Activated CD4-positive, alpha-beta T cell treated with anti-CD3 and anti-CD28 coated beads, Interleukin-2, amount 50 U/mL, for 1 hour (primary cell): ENCODE measurements at regions not wholly inside any gene's neighbourhood (a gene's known extent, or its start where the extent isn't known, plus 50 kb on each side); places are given as distances from the start of the nearest gene placed in this dataset.

Experiments used
- DNase-seq: peaks from one replicate; pipeline ENCODE4 v3.0.0-alpha.2; 2020

DNA sequence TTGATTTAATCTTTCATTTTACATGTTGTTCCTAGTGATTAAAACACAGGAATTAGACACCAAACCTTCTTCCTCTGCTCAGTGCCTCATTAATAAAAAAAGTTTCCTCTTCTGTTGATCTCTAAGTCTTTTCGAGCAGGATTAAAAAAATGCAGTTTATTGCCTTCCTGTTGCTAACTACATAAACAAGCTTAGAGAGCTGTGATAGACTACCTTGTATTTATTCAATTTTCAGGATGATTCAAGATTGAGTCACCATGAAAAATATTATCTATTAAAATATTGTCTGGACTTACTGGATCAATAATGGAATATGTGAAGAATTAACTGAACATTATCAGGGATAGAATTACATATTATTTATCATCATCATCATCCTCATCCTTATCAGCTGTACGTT is 1089.6 kb upstream of the CNTNAP5 start:
- no peak for DNase-seq

DNA sequence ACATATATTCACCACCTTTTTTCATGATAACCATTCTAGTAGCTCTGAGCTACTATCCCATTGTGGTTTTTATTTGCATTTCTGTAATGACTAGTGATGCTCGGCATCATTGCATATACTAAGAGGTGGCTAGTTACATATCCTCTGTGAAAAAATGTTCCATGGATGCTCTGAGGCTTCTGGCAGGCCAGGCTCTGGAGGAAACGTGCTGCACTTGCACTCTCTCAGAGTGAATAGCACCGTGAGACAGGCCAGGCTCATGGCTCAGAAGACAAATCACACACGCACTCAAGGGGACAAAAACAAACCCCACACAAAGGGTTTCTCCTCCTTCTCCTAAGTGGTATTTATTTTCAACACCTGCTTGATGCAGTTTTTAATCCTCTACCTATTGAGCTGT is 1085.3 kb upstream of the CNTNAP5 start:
- DNase-seq = no peak

DNA sequence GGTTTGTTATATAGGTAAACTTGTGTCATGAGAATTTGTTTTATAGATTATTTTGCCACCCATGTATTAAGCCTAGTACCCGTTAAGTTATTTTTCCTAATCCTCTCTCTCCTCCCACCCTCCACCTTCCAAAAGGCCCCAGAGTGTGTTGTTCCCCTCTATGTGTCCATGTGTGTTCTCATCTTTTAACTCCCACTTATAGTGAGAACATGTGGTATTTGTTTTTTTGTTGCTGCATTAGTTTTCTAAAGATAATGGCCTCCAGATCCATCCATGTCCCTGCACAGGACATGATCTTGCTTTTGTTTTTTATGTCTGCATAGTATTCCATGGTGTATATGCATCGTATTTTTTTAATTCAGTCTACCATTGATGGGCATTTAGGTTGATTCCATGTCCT is 1075.6 kb upstream of the CNTNAP5 start:
- no peak for DNase-seq

DNA sequence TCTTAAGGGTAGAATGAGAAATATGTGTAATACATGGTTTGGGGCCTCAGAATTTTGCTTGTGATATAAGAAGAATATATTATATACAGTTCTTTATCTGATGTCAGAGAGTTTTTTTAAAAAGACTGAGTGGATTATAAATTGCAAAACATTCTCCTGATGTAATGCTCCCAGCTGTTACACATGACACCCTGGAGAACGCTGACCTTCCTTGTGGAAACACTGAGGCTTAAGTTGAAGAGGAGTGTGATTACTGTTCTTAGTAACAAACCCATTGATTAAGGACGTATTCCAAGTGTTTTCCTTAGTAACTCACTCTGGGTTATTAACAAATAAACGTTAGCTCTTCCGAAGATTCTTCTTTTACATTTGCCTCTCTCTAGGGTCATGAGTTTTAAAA is 1069.3 kb upstream of the CNTNAP5 start:
- no peak for DNase-seq

DNA sequence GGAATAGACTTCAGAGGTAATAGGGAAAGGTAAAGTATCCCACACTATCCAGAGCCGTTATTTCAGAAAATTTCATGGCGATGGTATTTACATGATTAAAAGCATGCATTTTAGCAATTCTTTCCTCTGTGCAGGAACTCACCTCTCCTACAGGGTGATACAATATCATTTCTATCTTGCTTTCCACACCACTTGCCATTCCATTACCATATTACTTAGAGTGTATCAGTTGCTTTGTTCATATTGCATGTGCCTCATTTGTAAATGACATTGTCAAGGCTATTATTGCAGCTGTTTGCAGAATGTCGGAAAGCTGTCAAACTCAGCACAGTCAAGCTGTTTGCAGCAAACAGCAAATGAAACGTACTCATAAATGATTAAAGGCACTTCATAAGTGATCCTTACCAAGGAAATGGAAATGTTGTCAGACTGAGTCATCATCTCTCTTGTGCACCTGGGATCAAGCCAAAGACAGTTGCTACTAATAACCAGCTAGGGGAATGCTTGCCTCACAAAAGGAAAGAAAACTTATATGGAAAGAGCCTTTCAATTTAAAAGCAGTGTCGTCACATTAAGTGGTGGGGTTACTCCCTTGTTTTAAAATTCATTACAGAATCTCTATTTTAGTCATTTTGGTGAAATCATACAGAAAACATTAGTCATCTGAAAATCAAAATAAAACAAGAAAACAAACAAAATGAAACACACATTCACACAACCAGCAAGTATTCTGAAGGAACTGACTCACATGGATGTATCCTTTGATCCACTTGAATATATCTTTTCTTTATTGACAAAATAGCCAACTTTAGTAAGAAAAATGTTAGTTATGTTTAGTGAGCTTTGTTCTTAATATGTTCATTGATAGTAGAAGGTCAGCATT is 1064.1 kb upstream of the CNTNAP5 start:
- DNase-seq = no peak

DNA sequence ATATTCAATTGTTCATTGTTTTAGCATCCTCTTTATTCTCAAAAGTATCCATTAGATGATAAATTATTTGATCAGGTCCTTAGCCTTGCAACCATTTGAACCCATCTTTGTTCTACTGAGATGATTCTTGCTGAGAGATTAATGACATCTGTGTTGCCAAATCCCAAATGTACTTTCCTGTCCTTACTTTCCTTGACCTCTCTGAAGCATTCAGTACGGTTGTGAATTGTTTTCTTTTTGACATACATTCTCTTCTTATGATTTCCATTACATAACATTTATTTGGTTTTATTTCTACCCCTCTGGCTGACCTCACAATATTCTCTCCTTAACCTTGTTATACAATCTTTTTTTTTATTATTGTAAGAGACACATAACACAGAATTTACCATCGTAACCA is 1058.6 kb upstream of the CNTNAP5 start:
- DNase-seq = no peak

DNA sequence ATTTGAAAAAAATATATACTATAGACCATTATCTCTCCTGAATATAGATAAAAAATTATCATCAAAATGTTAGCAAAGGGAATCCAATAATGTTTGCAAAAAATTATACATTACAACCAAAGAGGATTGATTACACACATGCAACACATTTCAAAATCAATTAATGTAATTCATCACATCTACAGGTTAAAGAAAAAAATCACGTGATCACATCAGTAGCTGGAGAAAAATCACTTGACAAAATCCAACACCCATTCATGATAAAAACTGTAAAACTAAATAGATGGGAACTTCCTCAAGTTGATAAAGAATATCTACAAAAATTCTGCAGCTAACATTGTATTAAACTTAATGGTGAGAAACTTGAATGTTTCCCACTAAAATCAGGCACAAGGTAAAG is 1047.5 kb upstream of the CNTNAP5 start:
- no peak for DNase-seq

DNA sequence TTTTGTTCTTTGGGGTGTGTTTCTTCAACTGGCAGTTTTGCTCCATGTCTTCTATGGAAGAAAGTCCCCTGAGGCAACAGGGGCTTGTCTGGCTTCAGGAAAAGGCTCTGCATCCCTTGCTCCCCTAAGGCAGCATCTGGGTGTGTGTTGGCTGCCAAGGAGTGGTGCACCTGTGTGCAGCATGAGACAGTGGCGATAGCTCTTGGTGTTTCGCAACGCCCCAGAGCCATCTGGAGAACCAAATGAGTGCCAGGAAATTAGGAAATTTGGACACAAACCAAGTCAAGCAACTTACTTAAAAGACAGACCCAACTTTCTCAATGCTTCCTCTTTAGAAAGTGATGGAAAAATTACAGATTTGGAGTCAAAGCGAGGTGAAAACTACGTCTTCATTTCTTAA is 1044.4 kb upstream of the CNTNAP5 start:
- no peak for DNase-seq

DNA sequence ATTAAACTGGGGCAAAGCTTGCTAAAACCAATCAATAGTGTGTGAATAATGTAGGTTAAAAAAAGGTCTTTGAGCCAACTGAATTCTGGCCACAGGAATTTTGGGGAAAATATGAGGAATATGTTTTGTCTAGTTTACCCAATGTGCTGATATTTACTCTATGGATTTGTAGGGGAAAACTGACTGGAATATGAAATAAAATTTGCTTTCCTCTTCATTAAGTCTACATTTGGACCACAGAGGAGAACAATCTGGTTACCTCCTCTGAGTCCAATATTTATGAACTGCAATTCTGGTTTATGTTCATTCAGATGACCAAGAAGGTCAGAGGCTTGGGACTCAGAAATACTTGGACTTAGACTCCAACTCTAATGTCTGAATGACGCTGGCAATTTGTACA is 1042.2 kb upstream of the CNTNAP5 start:
- DNase-seq = no peak

DNA sequence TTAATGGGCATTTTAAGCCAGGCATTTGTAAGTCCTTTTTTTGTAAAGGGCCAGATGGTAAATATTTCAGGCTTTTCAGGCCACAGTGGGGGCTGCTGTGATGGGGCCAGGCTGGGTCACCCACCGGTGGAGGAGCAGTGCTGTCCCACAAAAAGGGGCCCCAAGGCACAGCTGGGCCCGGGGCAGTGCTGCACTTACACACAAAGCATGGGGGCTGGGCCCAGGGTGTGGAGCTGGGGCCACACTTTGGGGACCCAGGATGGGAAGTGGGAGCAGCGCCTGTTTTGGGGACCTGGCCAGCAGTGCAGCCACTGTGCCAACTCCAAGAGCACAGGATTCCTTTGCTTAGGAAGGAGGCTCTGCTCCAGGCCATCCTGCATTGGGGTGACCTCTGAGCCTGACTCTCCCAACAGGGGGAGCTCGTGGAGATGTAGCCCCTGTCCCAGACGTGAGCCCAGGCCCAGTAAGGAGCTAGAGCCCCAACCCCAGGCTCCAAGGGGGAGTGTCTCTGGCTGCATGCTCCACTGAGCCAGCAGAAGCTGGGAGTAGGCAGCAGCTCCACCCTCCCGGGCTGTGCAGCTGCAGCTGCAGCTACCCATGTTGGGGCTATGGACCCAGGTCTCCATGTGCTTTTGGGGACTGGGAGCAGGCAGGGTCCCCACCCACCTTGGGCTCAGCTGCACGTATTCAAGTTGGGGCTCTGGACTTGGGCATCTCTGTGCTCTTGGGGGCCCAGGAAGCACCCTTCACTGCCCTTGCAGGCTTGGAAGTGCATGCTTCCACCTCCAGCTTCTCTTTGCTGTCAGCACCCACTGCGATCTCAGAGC is 1036.5 kb upstream of the CNTNAP5 start:
- DNase-seq = no peak

DNA sequence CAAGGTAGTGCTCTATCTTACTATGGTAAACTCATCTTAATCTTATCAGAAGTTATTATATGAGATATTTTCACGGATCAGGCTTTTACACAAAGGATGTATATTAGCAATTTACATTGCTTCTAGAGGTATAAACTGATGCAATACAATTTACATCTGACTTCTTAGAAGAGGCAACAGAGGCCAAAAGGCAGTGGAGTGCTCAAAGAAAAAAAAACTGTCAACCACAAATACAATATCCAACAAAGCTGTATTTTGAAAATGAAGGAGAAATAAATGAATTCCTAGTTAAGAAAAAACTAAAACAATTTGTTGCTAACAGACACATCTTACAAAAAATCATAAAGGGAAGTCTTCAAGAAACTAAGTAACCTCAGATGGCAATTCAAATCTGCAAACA is 1031.5 kb upstream of the CNTNAP5 start:
- DNase-seq = no peak

DNA sequence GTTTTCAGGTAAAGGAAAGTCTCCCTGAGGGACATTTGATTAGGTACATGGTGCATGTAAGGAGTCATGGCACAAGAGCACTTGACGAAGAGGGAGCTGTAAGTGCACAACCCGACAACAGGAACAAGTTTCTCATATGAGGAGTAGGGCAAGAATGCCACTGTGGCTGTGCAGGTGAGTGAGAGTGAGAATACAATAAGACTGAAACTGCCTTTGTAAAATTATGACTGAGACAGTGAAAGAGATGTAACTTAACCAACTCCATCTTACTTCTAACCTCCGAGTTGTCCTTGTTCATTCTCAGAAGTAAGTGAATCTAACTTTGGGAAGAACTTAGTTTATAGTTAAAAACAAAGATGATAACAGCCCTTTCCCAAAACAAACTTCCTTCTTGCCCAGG is 1025.8 kb upstream of the CNTNAP5 start:
- DNase-seq = no peak

DNA sequence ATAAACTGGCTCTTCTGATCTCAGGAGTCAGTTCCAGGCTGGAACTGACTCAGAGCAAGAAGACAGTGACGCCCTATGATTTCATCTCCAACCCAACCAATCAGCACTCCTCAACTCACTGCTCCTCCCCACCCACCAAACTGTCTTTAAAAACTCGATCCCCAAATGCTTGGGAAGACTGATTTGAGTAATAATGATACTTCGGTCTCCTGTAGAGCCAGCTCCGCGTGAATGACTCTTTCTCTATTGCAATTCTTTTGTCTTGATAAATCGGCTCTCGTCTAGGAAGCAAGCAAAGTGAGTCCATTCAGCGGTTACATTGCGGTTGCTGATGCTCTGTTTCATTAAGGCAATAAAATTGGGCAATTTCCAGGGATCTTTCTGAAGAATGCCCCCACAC is 1025.3 kb upstream of the CNTNAP5 start:
- DNase-seq = no peak

DNA sequence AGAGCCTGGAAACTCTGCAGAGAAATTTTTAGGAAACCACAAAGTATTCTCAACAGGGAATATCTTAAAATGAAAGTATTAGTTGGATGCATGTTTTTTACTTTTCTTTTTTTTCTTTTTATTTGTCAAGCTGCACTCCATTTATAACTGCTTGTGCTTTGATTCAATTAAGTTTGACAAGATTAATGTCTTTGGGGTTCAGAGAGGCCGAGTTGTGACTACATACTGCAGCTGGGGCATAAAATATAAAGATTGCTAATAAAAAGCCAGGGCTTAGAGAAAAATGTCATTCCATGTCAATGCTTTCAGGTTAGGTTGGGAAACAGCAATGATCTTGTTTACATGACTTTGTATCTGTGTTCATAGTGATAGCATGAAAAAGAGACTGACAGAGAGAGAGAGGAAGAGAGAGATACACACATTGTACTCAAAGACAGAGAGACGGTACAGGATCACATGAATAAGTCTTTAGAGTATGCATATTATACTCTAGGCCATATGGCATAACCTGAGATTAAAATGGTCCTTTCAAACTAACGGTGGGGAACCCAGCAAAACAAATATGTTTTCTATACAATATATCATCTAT is 1022.3 kb upstream of the CNTNAP5 start:
- DNase-seq = no peak

DNA sequence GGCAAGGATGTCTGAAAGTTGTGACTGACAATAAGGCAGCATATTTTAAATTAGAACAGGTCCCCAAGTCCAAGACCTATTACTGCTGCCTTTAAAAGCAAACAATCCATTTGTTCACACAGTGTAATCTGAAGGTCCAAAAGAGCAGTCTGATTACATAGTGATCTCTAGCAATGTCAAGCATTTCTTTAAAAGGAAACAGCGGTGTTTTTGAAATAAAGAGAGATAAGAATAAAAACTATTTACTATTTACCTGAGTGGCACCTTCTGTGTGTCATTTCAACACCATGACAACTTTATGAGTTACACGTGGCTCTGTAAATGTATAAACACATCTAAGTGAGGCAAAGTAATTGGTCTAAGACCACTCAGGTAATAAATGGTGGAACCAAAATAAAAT is 1009.9 kb upstream of the CNTNAP5 start:
- no peak for DNase-seq

DNA sequence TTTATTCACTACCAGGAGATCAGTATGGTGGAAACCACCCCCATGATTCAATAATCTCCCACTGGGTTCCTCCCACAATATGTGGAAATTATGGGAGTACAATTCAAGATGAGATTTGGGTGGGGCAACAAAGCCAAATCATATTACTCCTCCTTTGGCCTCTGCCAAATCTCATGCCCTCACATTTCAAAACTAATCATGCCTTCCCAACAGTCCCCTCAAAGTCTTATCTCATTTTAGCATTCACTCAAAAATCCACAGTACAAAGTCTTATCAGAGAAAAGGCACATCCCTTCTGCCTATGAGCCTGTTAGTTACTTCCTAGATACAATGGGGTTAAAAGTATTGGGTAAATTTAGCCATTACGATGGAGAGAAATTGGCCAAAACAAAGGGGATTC is 989.5 kb upstream of the CNTNAP5 start:
- no peak for DNase-seq

DNA sequence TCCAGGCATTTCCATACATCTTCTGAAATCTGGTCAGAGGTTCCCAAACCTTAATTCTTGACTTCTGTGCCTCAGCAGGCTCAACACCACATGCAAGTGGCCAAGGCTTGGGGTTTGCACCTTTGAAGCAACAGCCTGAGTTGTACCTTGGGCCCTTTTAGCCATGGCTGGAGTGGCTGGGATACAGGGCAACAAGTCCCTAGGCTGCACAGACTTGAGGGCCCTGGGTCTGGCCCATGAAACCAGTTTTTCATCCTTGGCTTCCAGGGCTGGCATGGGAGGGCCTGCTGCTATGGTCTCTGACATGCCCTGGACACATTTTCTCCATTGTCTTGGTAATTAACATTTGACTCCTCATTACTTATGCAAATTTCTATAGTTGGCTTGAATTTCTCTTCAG is 988.8 kb upstream of the CNTNAP5 start:
- no peak for DNase-seq

DNA sequence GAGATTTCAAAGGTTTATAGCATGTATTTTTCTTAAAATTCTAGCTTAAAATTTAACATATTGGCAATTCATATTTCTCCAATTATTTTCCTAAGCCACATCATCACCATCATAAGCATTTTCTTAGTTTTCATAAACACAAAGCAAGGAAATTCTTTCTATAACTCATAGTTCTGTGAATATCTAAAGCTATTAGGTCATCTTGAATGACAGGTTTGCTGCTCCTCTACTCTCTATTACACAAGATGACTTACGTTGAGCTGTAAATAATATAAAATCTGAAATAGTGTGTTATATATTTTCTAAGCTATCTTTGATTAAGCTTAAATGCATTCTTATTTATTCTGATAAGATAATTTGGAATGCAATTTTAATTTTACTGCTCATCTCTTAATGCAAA is 984.6 kb upstream of the CNTNAP5 start:
- DNase-seq = no peak

DNA sequence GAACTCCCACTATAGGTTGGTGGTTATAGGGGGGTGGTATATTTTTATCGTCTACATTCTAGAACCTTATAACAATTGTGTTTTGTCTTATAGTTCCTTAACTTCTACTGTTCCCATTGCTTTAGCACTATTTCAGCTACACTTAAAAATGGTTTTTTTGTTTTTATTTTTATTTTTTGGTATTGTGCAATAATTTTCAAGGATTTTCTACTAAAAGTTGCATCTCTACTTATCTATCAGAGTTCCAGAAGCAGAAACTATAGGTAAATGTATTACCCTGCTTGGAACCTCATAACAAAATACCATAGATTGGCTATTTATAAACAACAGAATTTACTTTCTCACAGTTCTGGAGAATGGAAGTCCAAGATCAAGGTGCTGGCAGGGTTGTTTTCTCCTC is 981.6 kb upstream of the CNTNAP5 start:
- DNase-seq = no peak

DNA sequence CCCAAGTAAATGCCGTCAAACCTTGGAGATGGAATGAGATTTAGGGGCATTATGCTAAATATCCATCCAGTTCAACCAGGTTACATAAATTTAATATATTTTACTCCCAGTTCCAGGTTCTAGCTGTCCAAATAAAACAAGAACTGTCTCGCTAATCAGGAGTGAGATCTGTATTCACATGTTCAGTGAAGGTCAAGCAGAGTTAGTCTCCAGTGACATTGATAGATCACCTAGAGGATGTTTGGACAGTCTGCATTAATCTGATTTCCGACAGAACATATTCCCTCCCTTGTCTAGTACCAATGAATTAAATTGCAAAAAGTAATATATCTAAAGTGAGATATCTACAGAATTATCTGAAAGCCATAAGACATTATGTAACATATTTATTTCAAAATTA is 979.4 kb upstream of the CNTNAP5 start:
- DNase-seq = no peak

DNA sequence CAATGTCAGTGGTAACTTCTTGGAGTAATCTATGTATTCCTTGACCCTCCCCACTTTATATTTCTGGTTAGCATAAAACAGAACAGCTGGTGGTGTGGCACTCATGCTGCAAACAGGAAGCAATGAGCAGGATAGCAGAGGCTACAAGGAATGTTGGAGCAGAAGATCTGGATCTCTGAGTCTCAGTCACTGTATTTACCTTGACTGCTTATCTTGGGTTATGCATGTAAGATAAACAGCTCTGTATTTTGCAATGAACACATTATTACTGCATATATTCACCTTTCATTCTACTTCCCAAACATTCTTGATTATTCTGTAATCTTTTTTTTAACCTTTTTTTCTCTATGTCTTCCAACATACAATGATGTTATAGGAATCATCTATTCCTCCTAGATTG is 977.9 kb upstream of the CNTNAP5 start:
- DNase-seq = no peak

DNA sequence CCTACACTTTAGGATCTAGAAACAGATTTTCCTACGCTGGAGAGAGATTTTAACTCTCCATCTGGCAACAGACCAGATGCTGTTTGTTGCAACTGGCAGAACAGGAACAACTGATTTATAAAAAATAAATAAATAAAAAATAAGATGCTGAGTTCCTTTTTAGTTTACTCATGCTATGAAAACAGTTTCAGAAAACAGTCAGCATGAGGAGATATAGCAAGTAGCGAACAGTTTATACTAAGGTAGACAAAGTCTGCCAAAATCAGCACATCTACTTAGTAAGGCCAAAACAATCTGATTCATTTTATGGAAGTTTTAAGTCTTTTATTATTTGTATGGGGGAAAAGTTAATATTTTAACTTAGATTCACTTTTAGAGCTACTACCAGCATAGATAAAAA is 974.0 kb upstream of the CNTNAP5 start:
- no peak for DNase-seq

DNA sequence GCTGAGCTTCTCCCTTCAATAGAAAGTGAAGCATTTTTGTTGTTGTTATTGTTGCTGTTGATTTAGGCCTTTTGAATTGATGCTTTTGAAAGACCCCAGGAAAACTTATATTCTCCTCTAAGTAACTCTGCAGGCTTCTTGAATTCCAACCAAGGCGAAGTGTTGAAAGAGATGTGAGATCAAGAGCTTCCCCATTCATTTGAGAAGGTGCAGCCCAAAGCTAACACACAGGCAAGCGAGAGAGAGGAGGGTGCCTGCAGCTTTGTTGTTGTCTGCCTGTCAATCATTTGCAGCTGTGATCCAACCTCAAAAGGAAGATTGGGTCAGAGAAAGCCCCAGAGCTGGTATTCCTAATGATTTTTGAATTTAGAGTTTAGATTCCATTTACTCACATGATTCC is 963.6 kb upstream of the CNTNAP5 start:
- DNase-seq = no peak

DNA sequence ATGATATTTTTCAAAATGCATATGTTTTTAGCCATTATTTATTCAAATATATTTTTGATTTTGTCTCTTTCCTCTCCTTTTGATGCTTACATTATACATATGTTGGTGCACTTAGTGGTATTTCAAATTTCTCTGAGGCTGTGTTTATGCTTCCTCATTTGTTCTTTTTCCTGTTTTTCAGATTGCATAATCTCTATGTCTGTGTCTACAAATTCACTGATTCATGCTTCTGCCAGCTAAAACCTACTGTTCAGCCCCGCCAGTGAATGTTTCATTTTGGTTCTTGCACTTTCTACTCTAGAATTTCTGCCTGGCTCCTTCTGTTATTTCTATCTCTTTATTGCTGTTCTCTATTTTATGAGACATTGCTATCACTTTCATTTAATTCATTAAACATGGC is 951.7 kb upstream of the CNTNAP5 start:
- DNase-seq = no peak
